Activated CD4-positive, alpha-beta T cell treated with anti-CD3 and anti-CD28 coated beads, Interleukin-2, amount 50 U/mL, for 1 hour (primary cell): ENCODE measurements at regions not wholly inside any gene's neighbourhood (a gene's known extent, or its start where the extent isn't known, plus 50 kb on each side); places are given as distances from the start of the nearest gene placed in this dataset.

Source experiments
- DNase-seq: peaks from one replicate; pipeline ENCODE4 v3.0.0-alpha.2; 2020

DNA sequence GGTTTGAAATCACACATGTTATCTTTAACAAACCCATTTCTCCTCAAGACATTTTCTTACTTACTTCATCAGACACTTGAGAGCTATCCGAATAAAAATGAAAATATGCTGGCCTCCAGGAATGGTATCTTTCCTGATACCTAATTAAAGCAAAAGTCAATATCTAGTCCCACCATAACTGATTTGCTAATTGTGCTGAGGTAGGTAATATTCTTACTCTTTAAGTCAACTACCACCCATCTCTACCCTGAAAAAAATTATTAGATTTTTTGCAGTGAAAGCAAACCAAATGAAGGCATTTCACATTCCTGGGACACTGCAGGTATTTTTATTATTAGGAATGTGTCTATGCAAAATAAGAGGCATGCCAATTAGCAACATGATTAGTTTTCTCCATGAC is 175.8 kb downstream of the QDPR start:
- no peak for DNase-seq

DNA sequence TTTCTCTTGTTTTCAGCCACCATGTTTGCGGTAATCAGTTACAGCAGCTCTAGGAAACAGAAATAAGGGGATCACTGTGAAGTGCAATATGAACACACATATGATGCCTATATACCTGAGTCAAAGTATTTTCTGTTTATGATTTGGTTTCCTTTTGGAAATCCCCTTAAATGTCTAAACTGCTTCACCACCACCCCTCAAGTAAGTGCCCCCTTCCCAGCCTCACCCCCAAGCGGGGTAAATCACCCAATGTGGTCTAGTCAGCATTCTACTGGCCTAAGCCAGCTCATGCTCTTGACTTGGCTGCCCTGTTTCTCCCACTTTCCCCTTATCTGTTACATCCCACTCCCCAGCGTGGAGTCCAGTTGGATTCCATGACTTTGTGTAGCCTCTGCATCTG is 176.5 kb downstream of the QDPR start:
- no peak for DNase-seq

DNA sequence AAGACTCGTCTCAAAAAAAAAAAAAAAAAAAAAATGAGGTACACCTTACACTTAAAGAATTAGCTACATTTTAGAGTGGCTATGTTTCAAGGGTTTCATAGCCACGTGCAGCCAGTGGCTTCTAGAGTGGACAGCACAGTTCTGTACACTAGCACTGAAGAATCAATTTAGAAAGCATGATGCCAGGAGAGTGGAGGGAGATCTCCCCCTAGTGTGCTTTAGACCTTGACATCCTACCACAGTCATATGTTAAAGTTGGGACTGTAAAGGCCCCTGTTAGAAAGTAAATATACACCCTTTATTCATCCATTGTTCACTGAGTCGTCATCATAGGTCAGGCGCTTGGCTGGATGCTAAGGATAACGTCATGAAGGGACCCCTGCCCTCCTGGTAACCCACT is 179.4 kb downstream of the QDPR start:
- DNase-seq: no peak

DNA sequence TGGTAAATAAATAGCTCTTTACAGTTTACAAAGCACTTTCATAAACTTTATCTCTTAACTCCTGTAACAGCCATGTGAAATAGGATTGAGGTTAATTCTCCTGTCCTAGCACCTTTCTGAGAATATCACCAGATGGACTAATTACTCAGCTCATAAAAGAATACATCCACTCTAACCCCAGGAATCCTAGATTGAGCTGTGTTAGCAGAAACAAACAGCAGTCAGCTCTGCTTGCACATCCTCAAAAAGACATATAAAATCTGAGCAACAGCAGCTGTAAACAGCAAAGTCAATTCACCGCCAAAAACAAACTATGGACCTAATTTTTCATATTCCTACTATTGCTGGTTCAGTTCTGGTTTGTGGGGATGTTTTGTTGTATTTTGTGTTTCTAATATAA is 182.8 kb downstream of the QDPR start:
- no peak for DNase-seq

DNA sequence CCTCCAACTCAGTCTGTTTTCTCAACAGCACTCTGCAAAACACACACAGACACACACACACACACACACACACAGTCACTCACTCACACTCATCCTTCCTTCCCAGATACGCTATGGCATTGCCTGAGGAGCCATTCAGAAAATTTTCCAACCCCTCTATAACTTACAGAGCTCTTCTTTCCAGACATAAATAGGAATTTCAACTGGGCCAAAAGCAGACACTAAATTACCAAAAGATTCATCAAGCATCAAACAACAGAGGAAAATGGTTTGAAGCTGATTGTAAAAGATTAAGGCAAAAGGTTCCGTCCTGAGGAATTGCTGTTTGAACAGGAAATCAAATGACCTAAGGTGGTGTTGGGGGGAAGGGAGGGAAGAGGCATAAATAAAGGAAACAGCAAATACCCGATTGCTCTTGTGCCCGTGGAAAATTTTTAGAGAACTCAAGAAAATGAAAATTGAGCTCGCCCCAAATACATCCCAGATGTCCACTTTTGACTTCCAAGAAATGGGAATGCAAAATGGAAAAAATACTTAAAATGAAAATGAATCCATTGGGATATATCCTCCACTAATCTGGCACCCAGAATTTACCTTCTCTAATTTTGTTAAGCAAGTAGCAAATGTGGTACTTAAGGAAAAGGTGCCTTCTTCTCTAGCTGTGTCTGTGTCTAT is 183.6 kb downstream of the QDPR start:
- DNase-seq: no peak

DNA sequence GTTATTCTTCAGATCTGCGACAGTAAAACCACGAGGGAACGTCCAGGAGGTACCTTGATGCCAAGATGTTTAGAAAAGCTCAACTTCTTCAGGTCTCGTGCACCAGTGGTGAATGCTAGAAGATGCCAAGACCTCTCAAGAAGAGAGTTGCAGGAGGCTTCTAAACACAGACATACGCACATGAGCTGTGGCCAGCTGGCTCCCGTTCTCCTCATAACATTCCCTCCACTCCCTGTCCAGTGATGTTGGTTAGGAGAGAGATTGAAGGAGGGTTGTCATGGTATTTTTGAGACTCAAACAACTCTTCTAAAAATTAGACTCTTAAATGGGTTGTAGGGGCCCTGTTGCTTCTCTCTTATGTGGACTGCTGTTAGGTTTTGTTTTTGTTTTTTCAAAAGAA is 184.3 kb downstream of the QDPR start:
- no peak for DNase-seq

DNA sequence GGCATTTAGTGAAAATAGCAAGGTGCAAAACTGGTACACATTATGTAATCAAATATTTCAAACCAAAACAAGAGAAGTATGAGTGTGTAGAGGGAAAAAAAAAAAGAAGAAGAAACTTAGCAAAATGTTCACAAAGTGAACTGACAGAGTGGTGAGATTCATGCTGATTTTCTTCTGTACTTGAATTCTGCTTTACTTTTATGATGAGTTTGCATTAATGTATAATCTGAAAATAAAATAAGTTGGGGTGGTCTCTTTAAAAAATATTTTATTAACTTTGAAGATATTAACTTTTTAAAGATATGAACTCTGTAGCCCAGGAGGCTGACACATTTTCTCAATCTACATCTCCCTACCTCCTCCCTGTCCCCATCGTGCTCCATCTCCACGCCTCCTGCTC is 185.1 kb downstream of the QDPR start:
- DNase-seq: no peak

DNA sequence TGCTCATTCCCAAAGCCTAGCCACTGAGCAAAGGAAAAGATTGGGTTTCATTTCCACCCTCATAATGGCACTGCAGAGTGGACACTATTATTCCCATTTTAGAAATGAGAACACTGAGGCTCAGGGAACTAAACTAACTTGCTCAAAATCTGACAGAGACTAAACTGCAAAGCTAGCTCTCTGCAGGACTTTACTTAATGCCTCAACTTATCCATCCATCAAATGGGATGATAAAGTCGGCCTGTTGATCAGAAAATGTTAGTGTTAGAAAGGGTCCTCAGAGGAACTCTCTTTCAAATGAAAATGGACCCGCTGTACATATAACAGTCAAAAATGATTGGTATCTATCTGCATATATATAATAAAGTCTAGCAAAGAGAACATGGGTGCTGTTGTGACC is 186.8 kb downstream of the QDPR start:
- no peak for DNase-seq

DNA sequence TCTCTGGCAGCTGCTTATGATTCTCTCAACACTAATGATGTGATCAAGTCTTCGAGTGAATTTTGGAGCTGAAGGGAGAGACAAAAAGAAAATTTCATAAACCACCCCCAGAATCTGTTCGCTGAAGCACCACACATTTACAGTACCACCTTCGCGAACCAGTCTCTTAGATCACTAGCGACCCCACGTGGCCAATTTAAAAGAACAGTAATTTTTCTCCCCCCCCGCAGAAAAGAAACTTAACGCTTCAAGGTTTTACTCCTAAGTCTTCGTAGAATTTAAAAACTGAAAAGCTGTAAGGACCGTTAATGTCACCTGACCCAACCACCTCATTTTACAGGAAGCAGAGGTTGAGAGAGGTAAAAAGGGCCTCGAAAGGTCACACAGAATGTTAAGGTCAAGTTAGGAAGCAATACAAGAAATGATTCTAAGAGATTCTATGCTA is 187.5 kb downstream of the QDPR start:
- peak; percentile 38 for DNase-seq

DNA sequence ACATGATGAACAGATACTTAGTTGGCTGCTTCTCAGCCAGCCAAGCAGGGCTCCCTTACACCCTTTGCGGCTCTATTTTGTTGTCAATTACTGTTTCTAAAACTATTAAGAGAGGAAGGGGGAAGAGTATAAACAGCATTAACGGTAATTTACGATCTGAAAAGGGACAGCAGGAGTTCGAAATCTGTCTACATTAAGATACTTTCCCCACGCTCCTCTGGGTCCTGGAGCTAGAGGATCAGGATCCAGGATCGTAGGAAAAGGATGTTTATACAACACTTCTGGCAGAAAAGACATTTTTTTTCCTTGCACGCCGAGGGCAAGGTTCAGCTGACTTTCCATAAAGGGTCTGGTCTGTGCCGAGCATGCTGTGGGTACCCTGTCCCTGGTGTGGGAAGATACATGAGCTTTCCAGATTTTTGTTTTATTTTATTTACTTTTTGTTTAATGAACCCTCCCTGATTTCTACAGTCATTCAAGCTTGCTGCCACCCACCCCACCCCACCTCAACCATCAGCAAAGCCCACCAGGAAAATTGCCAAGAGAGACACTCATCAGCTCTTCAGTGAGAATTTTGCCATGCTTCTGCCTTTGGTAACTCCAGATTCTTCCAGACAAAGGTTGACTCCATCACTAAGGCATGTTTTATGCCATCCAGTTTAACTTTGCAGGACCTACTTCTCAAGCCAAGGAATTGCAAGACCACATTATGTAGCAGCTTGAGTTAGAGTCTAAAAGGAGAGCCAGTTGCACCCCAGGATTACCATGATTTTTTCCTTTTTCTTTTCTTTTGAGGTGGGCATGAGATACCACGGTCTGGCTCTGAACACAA is 188.1 kb downstream of the QDPR start:
- no peak for DNase-seq

DNA sequence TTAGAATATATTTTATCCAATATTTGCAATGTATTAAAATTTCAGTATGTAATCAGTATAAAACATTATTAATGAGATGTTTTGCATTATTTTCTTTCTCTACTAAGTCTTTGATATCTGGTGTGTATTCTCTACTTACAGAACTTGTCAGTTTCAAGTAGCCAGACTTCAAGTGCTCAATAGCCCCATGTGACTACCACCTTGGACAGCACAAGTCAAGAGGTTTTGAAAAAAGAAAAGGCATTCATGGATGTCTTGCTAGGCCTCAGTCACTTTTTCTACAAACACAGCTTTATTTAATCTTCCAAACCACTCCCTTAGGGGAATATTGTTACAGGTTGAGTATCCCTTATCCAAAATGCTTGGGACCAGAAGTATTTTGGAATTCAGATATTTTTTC is 189.4 kb downstream of the QDPR start:
- DNase-seq: no peak

DNA sequence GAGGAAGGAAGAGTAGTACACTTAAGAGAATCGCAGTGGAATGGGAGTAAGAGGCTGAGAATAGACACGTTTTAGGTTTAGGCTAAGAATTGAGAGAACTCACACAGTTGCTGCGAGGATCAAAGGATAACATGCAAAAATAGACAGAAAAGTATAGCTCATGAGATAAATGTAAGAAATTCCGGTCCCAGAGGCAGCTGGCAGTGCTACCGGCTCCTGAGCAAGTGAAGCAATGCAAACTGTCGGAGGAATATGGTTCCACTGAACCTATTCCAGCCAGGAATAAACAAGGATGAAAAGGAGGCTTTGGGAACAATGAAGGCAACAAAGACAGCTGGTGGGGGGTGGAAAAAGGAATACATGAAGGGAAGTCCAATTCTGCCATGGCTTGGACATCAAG is 191.8 kb downstream of the QDPR start:
- no peak for DNase-seq

DNA sequence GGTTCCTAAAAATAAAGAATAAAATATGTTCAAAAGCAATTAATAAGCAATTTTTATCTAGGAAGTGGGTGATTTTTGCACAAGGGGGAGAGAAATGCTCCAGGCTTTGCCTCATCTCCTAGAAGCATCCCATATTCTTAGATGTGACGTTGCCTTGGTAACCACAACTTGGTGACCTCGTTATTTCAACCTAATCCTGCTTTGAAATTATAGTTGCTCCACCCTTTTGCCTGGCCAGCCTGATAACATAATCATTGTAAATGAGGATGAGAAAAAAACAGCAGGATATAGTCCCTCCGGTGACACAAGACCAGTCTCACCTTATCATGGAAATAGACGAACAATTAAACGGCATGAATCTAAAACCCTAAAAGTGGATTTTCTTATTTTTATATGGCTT is 194.4 kb downstream of the QDPR start:
- no peak for DNase-seq

DNA sequence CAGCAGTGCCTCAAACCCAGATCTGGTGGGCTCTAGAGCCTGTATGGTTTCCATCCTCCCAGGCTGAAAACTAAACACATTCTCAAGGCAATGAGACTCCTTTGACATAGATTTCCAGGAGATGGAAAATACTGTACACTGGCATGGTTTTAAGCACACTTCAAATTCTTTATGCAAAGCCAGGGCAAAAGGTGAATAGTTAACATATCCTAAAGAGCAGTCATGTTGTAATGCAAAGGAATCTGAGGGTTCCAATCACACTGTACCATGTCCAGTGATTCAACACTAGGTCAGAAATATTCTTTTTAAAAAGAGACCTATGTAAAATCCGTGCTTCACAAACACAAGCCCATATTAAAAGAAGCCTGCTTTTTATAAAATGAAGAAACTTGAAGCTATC is 195.3 kb downstream of the QDPR start:
- DNase-seq: no peak

DNA sequence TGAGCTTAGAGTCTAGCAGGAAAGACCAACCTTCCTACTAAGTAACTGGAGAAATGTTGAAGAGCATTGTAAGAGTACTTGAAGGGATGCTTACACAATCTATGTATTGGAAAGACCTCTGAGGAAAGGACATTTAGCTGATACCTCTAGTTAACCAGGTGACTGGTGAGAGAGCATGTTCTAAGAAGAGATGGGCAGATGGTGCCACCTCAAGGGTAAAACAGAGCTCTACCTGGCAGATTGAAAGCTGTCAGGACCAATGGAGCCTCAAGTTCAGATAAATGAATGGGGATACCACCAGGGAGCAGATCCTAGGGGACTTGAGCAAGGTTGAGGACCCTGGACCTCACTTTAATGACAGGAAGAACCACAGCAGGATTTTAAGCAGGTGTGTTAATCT is 196.4 kb downstream of the QDPR start:
- no peak for DNase-seq

DNA sequence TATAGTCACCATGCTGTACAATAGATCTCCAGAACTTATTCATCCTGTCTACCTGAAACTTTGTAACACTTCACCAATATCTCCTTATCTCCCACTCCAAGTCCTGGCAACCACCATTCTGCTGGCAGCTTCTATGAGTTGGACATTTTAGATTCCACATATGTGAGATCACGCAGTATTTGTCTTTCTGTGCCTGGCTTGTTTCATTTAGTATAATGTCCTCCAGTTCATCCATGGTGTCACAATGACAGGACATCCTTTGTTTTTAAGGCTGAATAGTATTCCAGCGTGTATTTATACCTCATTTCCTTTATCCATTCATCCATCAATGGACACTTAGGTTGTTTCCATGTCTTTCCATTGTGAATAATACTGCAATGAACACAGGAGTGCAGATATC is 198.7 kb downstream of the QDPR start:
- DNase-seq: no peak

DNA sequence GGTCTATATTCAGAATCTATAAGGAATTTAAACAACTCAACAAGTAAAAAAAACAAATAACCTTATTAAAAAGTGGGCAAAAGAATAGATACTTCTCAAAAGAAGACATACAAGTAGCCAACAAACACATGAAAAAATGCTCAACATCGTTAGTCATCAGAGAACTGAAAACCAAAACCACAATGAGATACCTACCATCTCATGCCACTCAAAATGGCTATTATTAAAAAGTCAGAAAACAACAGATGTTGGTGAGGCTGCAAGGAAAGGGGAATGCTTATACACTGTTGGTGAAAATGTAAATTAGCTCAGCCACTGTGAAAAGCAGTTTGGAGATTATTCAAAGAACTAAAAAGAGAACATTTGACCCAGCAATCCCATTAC is 201.6 kb downstream of the QDPR start:
- DNase-seq: no peak

DNA sequence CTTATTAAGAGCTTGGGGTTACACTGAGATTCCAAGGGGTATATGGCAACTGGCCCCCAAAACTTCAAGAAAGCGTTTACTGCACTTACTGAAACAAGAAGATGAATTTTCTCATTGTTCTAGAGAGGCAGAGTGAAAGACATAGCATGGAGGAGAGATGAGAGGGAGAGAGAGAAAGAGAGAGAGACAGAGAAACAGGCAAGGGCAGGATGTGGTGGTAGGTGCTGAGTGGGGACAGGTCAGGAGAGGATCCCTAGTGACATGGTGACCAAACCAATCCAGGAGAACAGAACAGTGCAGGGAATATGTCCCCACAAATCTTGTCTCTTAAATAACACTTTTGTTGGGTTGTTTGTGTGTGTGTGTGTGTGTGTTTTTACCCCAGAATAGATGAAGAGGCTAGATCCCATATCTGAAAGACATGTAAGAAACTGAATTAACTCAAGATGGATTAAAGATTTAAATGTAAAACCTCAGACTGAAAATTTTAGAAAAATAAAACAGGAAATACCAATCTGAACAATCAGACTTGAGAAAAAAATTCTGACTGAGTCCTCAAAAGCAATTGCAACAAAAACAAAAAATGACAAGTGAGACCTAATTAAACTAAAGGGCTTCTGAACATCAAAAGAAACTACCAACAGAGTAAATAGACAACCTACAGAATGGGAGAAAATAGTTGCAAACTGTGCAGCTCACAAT is 202.2 kb downstream of the QDPR start:
- DNase-seq: no peak

DNA sequence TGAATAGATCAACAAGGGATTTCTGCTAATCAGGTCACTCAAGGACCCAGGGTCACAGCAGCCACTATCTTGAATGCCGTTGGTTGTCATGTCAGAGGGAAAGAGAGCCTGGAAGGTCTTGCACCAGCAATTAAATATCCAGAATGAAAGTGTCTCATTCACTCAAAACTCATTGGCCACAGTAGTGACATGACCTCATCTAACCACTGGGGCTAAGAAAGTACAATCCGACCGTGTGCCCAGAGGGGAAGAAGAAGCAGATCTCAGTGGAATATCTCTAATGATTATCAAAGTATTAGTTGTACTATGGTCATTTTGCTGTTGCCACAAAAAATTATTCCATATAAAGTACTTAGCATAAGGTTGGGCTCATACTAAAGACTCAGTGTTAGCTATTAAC is 210.0 kb downstream of the QDPR start:
- no peak for DNase-seq

DNA sequence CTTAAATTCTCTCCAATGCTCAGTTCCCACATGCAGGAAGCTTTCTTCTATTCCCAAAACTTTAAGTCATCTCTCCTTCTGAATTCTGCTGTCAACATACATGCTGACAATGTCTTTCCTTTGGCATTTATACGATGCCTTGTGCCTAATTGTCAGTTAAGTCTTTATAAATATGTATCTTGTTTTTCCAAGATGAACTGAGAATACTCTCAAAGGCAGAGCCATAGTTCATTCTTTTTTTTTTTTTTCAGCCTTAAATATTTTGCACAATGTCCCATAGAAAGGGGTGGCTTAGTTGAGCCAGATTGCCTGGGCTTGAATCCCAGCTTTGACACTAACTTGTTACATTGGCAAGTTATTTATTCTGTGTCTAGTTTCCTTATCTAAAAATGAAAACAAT is 210.6 kb downstream of the QDPR start:
- DNase-seq: no peak

DNA sequence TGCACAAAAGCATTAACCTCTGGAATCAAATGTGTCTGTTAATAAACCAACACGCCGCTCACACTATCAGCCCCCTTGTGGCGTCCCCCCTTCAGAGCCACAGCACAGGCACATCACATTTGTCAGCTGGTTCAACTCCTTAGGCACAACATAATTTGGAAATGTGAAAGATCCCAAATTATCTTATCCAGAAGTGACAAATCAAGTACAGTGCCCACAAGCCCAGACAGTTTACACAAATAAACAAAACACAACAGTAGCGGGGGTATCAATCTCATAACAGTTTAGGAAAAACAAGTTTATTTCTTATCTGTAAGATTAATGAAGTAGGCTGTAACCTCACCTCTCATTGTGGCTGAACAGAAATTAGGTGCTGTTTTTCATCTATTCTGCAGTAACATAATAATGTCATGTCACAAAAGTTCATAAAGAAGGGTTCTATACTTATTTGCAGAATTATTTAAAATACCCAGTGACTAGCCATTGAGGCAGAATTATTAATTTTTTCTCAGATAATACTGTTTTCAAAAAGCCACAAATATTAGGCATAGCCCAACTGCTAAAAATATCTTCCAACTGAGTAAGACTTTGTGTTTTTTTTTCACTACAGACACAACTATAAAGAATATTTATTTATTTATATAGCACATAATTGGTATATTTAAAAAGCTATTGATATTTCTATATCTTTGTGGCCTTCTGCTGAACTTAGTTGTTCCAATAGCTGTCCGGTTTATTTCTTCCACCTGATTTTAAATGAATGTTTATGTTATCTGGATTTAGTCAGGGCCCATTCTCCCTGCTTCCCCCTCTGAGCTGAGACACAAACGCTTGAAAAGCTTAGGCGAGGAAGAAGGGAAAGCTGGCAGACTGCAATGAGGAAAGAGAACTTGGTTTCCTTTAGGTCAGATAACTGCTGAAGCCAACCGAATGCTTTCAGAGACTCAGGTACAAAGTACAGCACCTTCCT is 214.7 kb downstream of the QDPR start:
- no peak for DNase-seq

DNA sequence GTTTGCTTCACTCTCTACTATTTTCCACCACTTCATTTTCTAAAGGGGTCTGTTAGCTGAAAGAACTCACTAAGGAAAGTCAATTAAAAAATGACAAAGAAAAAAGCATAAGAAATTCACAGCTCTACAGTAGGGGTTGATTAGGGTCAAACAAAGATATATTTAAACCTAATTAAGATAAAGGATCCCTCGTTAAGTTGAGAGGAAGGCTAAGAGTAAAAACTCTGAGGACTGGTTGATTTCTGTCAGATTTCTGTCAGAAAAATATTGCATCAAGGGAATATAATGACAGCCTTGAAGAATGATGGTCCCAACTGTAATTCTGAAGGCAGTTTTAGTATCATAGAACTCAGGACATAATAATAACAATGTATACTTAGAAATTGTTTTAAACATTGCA is 218.0 kb downstream of the QDPR start:
- DNase-seq: no peak

DNA sequence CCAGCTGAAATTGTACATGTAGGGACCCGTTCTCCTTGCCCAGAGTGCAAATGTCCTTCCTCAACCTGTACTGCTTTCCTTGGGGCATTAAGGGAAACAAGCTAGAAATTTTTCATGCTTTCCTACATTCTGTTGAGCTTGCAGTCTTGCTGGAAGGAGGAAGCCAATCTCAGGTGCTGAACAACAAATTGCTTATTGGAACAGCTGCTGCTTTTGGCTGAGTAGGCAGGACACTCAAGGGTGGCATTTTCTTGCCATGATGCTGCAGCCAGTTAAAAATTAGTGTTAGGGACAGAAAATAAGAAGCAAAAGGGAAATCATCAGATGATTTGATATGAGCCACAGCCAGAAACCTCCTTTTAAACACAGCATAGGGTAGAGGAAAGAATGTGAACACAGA is 223.7 kb downstream of the QDPR start:
- no peak for DNase-seq
